Lower leg skin (tissue), 3 donors: ENCODE measurements at regions not wholly inside any gene's neighbourhood (a gene's known extent, or its start where the extent isn't known, plus 50 kb on each side); places are given as distances from the start of the nearest gene placed in this dataset.

ENCODE experiments used
- POLR2A ChIP-seq, 2 donors: fragments of 450-650 bp; IDR thresholded peaks; one replicate each; pipeline ENCODE4 v1.6.1; 2016 to 2017; ENCODE audit warnings: antibody characterized with exemption in 2 of 2, mild to moderate bottlenecking in 1 of 2, moderate library complexity in 1 of 2
- TF ChIP-seq, protein P1 (sequence below), 3 donors: fragments of 450-650 bp; IDR thresholded peaks; one replicate each; pipeline ENCODE4 v1.5.1; 2016; ENCODE audit warnings: antibody characterized with exemption in 3 of 3, mild to moderate bottlenecking in 3 of 3, moderate library complexity in 2 of 3

DNA sequence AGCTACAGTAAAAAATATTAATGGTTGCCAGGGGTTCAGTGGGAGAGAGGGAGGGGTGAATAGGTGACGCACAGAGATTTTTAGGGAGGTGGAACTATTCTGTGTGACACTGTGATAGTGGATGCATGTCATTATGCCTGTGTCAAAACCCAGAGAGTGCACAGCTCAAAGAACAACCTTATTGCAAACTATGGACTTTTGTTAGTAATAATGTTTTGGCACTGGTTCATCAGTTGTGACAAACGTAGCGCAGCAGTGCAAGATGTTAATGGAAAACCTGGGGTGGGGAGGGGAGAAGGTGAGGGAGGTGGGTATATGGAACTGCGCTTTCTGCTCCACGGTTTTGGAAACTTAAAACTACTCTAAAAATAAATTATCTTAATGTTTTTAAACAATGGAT is 134.6 kb upstream of the RFC3 start:
- no peak for TF ChIP-seq POLR2A (IDR thresholded peaks at IDR 0.05)
- TF ChIP-seq, protein P1, sequence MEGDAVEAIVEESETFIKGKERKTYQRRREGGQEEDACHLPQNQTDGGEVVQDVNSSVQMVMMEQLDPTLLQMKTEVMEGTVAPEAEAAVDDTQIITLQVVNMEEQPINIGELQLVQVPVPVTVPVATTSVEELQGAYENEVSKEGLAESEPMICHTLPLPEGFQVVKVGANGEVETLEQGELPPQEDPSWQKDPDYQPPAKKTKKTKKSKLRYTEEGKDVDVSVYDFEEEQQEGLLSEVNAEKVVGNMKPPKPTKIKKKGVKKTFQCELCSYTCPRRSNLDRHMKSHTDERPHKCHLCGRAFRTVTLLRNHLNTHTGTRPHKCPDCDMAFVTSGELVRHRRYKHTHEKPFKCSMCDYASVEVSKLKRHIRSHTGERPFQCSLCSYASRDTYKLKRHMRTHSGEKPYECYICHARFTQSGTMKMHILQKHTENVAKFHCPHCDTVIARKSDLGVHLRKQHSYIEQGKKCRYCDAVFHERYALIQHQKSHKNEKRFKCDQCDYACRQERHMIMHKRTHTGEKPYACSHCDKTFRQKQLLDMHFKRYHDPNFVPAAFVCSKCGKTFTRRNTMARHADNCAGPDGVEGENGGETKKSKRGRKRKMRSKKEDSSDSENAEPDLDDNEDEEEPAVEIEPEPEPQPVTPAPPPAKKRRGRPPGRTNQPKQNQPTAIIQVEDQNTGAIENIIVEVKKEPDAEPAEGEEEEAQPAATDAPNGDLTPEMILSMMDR (IDR thresholded peaks at IDR 0.05): no peak
